HG02798 (cell line): ENCODE measurements at regions not wholly inside any gene's neighbourhood (a gene's known extent, or its start where the extent isn't known, plus 50 kb on each side); places are given as distances from the start of the nearest gene placed in this dataset.

Experiments
- ATAC-seq: cut with Tn5 transposase; IDR thresholded peaks from one replicate; pipeline ENCODE4 v1.9.1; 2021; ENCODE audit warnings: mild to moderate bottlenecking; ENCODE audit not compliant: unreplicated experiment, poor library complexity

DNA sequence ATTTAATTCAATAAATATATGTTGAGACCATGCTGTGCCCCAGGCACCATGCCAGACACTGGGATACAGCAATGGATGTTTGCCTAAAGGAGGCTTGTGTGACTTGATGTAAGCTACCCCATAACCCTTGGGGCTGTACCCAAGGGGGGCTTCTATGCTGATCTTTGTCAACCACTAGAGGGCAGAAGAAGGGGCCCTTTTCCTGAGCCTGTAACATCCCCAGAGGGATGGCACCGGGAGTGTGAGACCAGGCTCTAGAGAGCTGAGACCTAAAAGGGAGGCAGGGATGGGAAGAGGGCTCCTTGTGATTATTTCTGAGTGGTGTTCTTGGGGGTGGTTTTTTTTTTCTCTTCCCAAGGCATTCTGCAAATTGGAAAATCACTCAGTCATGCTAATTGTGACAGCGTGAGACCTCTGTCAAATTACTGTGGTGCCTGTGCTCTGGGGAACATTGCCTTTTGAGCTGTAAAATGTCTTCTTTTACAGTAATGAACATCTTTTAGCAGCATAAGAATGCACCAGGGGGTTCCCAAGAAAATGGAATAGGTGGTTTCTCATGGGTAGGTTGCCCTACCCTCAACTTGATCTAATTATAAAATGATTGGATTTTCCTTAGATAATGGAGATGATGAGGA lies 138.7 kb upstream of the SLC24A3 start:
- no peak for ATAC-seq

DNA sequence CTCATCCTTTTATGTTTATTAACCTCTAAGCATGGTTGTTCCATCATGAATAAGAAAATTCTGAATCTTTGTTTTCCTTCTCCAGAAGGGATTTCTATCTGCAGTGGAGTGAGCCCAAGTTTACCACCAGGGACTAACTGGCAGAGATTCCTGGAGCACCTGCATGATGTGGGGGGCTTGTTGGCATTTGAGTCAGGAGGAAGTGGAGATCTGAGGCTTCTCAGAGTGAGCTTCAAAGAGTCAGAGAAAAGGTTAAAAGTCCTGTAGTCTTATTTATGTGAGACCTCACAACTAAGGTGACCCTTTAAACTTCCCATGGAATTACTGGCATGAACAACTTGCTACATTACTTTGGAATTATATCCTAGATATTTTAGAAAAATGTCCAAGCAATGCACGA lies 138.1 kb upstream of the SLC24A3 start:
- ATAC-seq: no peak

- ATAC-seq: peak; percentile 23
Observed at GRCh38 chr20:19074828-19075516, 137.5 kb upstream of the SLC24A3 start.

GRCh38 chr20:19077370-19078220 lies 134.8 kb upstream of the SLC24A3 start:
- ATAC-seq: no peak

- ATAC-seq: no peak
Observed at GRCh38 chr20:19078448-19079373, 133.7 kb upstream of the SLC24A3 start.

DNA sequence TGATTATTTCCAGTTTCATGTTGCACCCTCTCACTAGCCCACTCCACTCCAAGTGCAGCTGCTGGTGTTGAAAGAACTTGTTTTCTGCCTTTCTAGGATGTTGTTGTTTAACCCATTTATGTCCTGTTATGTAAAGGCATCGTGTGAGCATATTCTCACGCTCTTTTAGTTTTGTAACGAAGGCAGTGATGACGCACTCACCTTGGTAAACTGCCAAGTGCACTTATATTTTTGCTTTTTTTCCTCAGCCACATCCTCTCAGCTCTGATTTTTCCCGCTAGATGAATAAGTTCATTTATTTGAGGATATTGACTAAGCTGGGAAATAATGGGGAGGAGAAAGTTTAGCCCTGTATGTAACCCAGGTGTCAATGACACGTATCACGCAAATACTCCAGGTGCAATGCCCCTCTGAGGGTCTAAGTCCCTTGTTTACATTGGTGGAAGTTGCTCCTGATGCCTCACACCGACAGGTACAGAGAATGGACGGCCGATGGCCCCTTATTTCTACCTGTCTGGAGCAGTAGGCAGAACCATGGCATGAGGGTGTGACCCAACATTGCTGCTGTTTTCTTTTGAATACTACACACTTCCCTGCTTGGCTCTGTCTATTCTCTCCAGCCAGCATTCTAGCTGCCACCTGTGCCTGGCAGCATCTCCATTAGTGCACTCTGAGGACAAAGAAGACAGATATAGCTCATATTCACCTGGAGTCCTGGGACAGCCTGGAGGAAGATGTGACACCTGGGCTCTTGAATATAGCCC lies 132.7 kb upstream of the SLC24A3 start:
- no peak for ATAC-seq

DNA sequence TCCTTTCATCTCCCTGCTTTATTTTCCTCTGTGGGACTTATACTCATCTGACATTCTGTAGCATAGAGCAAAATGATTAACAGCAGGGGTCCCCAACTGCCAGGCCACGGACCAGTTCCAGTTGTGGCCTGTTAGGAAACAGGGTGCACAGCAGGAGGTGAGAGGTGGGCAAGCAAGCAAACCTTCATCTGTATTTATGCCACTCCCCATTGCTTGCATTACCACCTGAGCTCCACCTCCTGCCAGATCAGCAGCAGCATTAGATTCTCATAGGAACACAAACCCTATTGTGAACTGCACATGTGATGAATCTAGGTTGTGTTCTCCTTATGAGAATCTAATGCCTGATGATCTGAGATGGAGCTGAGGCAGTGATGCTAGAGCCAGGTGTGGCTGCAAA lies 130.5 kb upstream of the SLC24A3 start:
- no peak for ATAC-seq

DNA sequence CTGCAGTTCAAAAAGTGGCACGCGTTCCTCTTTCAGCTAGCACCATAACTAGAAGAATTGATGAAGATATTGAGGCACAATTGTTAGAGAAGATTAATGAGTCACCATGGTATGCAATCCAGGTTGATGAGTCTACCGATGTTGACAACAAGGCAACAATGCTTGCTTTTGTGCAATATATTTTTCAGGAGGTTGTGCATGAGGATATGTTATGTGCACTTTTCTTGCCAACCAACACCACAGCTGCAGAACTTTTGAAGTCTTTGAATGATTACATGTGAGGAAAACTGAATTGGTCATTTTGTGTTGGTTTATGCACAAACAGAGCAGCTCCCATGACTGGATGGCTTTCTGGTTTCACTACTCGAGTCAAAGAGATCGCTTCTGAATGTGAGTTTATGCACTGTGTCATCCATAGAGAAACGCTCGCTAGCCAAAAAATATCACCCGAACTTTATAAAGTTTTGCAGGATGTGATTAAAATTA lies 129.3 kb upstream of the SLC24A3 start:
- no peak for ATAC-seq

DNA sequence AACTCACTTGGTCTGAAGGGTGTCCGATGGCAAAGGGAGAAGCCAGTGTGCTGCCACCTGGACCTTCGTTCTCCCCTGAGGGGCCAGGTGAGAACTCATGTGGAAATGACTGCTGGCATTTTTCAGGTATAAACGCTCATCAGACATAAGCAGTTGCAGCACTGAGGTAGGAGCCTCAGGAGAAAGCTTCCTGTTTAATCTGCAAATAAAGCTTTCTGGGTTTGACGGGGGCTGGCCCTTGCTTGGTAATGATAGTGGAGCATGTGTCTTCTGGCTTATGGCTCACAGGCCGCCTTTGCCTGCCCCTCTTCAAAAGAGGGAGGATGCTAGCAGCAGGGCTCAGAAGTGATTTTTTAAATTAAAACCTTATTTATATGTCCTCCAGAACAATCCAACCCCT lies 122.1 kb upstream of the SLC24A3 start:
- no peak for ATAC-seq

DNA sequence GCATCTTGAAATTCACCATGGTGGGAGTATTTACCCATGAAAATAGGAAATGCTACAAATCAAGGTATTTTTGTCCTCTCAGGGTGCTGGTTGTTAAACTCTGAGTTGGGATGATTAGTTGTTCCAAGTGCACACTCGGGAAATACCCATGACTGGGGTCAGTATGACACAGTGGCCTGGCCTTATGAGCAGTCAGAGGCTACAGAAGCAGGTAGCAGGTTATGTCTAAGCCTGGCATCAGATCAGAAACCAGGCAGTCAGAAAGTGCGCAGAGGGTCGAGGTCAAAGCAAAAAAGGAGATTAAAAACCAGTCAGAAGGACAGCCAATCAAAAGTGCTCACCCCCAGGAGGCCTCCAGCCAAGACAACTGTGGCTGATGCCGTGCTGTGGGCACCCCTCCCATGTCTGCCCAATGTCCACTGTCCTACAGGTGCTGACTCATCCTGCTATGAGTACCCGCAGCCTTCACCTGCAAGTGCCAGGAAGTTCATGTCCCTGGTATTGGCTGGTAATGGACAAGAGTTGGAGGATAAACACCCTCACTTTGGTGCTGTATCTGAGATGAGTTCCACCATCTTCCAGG lies 117.4 kb upstream of the SLC24A3 start:
- ATAC-seq: no peak

- no peak for ATAC-seq
Observed at GRCh38 chr20:19095762-19096161, 116.7 kb upstream of the SLC24A3 start.

DNA sequence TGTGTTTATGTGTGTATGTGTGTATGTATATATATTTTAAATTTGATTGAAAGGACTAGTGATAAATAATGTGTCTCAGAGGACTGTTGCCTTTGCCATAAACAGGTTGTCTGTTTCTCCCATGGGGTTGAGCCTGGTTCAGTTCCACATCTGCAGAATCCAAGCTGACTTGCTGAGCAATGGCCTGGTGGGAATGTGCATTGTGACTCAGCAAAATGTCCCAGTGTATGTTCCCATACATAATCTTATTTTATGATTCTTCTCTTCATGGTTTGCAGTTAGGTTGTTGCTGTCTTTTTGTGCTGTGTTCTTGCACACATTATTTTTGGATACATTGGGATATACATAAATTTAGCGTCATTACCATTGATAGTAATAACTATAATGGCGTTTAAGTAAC lies 115.6 kb upstream of the SLC24A3 start:
- no peak for ATAC-seq

GRCh38 chr20:19098117-19098516 lies 114.3 kb upstream of the SLC24A3 start:
- no peak for ATAC-seq

DNA sequence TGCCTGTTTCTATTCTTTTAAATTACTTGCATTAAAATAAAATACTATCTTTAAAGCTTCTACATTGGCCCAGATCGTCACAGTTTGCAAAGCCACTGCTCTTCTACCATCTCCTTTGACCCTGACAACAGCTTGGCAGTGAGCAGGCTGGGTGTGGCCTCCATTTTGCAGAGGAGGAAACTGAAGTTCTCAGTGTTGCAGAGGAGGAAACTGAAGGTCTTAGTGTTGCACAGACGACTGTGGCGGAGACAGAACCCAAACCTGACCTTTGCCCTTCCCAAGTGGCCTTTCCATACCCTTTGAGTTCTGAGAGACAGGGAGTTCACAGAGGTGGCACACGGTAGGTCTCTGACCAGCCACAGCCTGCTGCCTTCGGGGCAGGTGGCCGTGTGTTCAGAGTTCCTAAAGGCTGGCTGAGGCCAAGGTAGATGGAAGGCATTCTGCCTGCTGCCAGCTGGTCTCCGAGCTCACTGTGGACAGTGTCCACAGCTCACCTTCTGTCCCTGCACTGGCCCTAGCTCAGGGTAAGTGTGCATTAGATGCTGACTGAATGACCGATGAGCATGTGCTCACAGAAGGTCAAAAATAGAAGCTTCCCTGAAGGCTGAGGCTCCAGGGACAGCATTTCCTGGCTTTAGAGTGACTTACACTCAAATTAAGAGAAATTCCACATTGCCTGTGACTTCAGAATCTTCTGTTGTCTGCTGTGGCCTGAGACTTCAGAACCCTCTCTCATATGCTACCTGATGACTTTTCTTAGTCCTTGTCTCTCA lies 113.5 kb upstream of the SLC24A3 start:
- no peak for ATAC-seq

DNA sequence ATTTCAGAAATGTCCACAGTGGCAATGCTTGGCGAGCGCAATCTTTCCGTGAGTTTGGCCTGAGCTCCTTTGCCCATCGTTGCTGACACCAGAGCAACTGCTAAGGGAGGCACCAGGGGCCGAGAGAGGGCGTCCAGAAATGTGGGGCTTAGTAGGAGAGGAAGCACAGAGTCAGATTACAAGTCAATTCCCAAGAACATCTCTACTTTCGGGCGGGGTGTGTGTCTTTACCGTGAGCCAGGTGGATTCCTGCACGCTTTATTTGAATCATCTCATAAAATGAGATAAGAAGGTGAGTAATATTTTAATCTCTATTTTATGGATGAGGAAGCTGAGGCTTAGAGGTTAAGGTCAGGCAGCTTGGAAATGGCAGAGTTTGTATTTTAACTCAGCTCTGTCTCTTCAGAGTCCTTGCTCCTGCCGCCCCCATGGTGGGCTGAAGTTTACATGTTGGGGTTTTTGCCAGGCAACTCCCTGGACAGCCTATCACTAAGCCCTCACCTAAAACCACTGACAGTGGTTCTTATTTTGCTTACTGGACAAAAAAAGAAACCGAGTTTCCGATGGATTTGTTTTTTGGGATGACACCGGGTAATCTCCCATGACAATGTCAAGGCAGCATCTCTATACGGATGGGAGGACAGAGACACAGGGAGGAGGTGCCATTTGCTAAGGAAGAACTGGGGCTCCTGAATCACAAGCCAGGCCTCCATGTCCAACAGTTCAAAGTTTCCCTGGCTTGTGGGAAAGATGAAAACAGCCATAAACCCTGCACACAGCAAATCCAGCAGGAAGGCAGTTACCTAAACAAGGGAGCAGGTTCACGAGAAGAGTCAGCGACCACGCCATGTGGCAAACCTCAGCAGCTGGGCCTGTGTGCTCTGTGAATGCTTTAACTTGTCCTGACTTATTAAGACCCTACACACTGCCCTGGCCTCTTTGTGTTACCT lies 112.6 kb upstream of the SLC24A3 start:
- no peak for ATAC-seq

DNA sequence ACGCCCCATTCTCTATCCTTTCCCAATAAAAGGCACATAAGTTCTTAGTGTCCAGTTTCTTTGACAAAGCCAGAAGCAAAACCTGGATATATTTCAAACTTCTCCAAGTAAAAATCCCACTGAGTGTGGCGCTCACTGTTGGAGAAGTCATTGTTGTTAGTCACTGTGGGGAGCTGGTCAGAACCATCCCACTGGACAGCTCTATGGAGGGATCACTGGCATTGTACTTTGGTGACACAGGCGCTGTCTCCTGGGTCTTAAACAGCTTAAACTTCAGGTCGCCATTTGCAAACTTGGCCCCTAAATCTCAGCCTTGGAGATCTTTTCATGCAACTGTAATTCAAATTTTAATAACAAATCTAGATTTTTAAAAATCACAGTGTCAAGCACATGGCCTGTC lies 111.5 kb upstream of the SLC24A3 start:
- ATAC-seq: no peak

DNA sequence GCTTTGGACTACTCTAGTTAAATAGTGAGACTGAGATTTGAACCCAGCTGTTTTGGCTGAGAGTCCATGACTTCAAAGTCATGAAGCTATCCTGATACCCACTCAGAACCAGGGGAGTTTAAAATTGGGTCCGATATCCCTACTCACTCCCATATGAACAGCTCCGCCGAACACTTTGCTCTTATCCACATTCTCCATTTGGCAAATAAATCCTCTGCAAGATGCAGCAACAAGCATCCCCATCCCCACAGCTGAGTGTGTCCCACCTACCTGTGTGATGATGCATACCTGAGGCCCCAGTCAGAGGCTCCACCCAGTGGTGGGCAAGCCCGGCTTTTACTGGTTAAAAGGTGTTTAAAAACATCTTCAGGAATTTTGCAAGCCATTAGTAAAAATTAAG lies 108.3 kb upstream of the SLC24A3 start:
- ATAC-seq: no peak
